PFSK-1 (cell line): ENCODE measurements at regions not wholly inside any gene's neighbourhood (a gene's known extent, or its start where the extent isn't known, plus 50 kb on each side); places are given as distances from the start of the nearest gene placed in this dataset.

Experiments used
- FOXP2 ChIP-seq: optimal IDR thresholded peaks from 2 replicates; pipeline ENCODE3; 2011; ENCODE audit warnings: borderline replicate concordance, control low read depth, inconsistent platforms; ENCODE audit not compliant: insufficient read depth; ENCODE audit errors: extremely low read length, extremely low read depth
- POLR2AphosphoS5 ChIP-seq: IDR thresholded peaks from 2 replicates; pipeline ENCODE4 v1.6.1; 2012; ENCODE audit warnings: low read depth, mild to moderate bottlenecking, control low read depth, low read length, moderate library complexity
- SIN3A ChIP-seq: IDR thresholded peaks from 2 replicates; pipeline ENCODE4 v1.6.1; 2012; ENCODE audit warnings: mild to moderate bottlenecking, low read length, moderate library complexity, borderline replicate concordance; ENCODE audit not compliant: insufficient read depth
- TAF1 ChIP-seq: IDR thresholded peaks from 2 replicates; pipeline ENCODE4 v1.6.1; 2012; ENCODE audit warnings: low read length, control low read depth, borderline replicate concordance; ENCODE audit not compliant: insufficient read depth
- TF ChIP-seq, protein P1 (sequence below), 2 experiments: IDR thresholded peaks; 2 replicates each; pipeline versions ENCODE4 v1.6.1 to v1.8.0; 2011 to 2012; ENCODE audit warnings: low read depth in 2 of 2, low read length in 2 of 2, control low read depth in 1 of 2, inconsistent platforms in 1 of 2, mild to moderate bottlenecking in 1 of 2, moderate library complexity in 1 of 2; ENCODE audit not compliant: insufficient read depth in 1 of 2

DNA sequence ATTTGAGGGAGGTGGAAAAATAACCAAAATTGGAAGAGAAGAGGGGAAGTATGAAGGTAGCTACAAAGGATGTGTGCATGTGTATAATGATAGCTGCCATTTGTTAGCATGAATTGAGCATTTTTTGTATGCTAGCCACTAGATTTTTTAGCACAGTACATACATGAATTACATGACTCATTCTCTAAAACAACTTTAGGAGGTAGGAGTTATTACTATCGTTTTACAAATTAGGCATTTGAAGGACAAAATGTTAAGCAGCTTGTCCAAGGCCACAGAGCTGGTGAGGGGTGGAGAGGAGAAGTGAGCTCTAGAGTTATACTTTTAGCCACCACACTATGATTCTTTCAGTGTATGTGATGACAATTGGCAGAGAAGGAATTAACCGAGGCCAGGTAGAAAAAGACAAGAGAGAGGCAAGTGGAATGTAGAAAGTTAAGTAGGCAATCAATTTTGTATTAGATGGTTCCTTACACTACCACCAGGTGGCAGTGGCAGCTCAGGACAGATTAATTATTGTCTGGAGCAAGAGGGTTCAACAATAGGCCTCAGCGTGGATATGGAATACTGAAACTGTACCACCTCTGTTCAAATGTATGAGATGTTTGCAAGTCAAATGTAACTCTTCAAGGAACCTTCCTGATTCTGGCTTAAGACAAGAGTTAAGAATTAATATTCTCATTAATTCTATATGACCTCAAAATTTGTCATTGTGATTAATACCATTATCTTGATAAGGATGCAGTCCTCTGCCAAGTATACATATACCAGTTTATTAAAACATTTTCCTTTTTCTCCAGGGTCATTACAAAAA, 128.0 kb downstream of the MBL2 start:
- TF ChIP-seq, protein P1, sequence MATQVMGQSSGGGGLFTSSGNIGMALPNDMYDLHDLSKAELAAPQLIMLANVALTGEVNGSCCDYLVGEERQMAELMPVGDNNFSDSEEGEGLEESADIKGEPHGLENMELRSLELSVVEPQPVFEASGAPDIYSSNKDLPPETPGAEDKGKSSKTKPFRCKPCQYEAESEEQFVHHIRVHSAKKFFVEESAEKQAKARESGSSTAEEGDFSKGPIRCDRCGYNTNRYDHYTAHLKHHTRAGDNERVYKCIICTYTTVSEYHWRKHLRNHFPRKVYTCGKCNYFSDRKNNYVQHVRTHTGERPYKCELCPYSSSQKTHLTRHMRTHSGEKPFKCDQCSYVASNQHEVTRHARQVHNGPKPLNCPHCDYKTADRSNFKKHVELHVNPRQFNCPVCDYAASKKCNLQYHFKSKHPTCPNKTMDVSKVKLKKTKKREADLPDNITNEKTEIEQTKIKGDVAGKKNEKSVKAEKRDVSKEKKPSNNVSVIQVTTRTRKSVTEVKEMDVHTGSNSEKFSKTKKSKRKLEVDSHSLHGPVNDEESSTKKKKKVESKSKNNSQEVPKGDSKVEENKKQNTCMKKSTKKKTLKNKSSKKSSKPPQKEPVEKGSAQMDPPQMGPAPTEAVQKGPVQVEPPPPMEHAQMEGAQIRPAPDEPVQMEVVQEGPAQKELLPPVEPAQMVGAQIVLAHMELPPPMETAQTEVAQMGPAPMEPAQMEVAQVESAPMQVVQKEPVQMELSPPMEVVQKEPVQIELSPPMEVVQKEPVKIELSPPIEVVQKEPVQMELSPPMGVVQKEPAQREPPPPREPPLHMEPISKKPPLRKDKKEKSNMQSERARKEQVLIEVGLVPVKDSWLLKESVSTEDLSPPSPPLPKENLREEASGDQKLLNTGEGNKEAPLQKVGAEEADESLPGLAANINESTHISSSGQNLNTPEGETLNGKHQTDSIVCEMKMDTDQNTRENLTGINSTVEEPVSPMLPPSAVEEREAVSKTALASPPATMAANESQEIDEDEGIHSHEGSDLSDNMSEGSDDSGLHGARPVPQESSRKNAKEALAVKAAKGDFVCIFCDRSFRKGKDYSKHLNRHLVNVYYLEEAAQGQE (IDR thresholded peaks at IDR 0.05; ENCODE audit: insufficient read depth in 1 of 2, low read depth in 2 of 2, low read length in 2 of 2): no peak
- no peak for TF ChIP-seq TAF1
- no peak for TF ChIP-seq POLR2AphosphoS5
- no peak for TF ChIP-seq SIN3A
- no peak for TF ChIP-seq FOXP2
